Activated CD4-positive, alpha-beta T cell treated with anti-CD3 and anti-CD28 coated beads, Interleukin-10, Interleukin-2, amounts not matched to agents 100 ng/mL and 50 ng/mL, durations not matched to agents 16 hours and 8 hours (primary cell): ENCODE measurements at regions not wholly inside any gene's neighbourhood (a gene's known extent, or its start where the extent isn't known, plus 50 kb on each side); places are given as distances from the start of the nearest gene placed in this dataset.
"Not testable (repeated sequence)": the region's sequence is repeated elsewhere in the genome, so short reads cannot be mapped to it uniquely, and the experiment has no call there.

Experiments used
- DNase-seq: peaks from one replicate; pipeline ENCODE4 v3.0.0-alpha.2; 2020

- no peak for DNase-seq
Measured at GRCh38 chrX:829145-829544, 198.6 kb downstream of the SHOX start.

DNA sequence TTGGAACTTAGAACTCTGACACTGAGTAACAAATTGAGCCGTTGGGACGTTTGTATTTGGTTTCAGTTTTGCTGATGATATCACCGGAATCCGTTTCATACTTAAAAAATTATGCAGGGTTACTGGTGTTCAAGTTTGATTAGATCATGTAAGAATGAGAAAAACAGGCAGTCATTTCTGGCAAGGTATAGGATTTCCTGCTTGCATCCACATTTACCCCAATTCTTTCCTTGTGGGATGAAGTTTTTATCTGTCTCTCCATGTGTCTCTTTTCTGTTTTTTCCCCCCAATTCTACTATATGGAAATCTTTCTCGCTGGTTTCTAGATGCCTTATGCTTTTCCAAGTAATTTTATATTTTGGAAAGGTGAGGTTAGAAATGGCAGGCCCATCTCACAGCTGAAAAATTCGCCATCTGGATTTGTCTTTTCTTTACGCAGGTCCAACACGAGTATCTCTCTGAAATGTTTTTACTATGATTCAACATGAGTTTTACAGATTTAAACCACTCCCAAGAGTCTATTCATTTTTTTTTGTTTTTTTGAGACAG is 197.9 kb downstream of the SHOX start:
- DNase-seq: no peak

GRCh38 chrX:826448-826847 is 195.9 kb downstream of the SHOX start:
- no peak for DNase-seq

GRCh38 chrX:825991-826390 is 195.4 kb downstream of the SHOX start:
- DNase-seq: no peak

- DNase-seq: not testable (repeated sequence)
Measured at GRCh38 chrX:823073-823472, 192.5 kb downstream of the SHOX start.

GRCh38 chrX:821327-822107 is 190.9 kb downstream of the SHOX start:
- no peak for DNase-seq

DNA sequence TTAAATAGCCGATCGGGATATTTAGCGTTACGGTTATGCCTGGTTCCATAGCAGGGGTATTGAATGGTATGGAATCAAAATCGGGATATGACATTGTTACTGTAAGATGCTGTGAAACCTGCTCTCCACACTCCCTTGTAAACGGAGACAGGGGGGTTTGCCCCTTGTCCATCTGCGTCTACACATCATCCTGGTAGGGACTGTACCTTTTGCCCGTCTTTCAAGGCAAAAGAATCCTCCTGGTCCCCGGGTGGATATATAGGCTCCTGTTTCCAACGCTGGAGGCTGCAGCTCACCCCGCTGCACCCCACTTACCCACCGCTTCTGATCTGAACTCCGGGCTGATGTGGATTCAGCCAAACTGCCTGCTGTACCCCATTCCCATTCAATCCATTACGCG is 189.1 kb downstream of the SHOX start:
- no peak for DNase-seq

GRCh38 chrX:817759-818300 is 187.2 kb downstream of the SHOX start:
- DNase-seq: no peak

- not testable (repeated sequence) for DNase-seq
Measured at GRCh38 chrX:817147-817546, 186.6 kb downstream of the SHOX start.

GRCh38 chrX:816411-816810 is 185.8 kb downstream of the SHOX start:
- no peak for DNase-seq

GRCh38 chrX:810186-810585 is 179.6 kb downstream of the SHOX start:
- DNase-seq: no peak

DNA sequence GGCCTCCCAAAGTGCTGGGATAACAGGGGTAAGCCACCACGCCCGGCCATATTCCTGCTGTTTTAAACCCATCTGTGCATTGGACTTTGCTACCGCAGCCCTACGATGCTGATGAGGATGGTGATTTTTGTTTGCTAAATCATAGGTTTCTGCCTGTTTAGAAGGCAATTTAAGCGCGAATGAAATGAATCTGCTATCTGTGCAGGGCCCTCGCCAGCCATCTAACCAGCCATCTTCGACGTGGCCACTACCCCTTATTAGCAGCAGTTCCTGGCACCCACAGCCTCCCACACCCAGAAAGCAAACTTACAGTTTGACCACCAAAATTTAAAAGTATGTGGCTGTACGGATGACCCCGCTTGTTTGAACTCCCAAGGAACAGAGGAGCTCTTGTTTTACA is 178.5 kb downstream of the SHOX start:
- no peak for DNase-seq

- no peak for DNase-seq
Measured at GRCh38 chrX:806586-806985, 176.0 kb downstream of the SHOX start.

GRCh38 chrX:805988-806387 is 175.4 kb downstream of the SHOX start:
- no peak for DNase-seq

DNA sequence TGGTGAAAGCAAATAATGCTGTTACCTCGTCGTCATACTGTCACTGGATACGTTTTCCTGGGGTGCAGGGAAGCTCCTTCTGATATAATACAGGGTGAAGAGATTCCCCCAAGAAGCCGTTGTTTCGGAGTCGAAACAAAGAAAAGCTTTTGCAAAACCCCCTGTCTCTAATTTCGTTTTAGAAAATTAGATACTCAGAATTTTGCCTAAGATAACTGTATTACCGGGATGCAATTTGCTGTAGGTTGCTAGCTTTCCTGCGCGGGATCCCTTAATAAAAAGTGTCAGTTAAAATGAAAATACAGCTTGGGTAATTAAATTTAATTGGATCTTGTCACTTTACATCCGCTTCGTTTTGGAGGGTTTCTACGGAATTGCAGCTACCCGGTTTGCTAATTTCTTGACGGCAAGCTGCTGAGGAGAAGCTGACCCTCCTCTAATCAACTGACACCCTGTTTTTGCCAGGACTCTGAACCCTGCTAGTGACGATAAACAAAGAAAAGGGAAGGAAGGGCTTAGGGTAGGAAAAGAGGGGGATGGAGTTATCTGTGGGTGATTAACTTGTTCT is 174.6 kb downstream of the SHOX start:
- no peak for DNase-seq

GRCh38 chrX:802846-803245 is 172.3 kb downstream of the SHOX start:
- no peak for DNase-seq

GRCh38 chrX:799808-800207 is 169.2 kb downstream of the SHOX start:
- DNase-seq: no peak

GRCh38 chrX:794311-794710 is 163.7 kb downstream of the SHOX start:
- no peak for DNase-seq

GRCh38 chrX:793216-793770 is 162.7 kb downstream of the SHOX start:
- no peak for DNase-seq

DNA sequence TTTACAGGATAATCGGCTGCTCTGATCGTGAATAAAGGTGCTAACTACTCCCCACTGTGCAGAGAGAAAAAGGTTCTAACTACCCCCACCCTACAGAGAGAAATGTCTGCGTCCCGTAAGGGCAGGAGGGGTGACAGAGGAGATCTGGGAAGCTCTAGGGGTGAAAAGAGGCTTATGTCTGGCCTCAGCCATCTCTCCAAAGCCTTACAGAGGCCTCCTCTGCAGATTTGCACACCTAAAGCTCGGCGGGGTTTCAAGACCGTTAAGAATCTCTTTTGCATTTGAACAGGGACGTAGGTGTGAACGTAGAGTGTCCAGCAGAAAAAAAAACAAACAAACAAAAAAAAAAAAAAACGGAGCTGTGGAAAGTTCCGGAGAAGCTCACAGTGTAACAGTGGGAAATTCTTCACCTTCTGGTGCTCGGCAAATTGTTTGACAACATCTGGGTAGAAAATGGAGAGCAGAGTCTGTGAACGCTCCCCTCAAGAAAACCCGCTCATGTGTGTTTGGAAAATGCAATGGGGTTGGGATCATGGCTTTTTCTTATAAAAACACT is 161.0 kb downstream of the SHOX start:
- no peak for DNase-seq

GRCh38 chrX:790783-791360 is 160.3 kb downstream of the SHOX start:
- DNase-seq: no peak

DNA sequence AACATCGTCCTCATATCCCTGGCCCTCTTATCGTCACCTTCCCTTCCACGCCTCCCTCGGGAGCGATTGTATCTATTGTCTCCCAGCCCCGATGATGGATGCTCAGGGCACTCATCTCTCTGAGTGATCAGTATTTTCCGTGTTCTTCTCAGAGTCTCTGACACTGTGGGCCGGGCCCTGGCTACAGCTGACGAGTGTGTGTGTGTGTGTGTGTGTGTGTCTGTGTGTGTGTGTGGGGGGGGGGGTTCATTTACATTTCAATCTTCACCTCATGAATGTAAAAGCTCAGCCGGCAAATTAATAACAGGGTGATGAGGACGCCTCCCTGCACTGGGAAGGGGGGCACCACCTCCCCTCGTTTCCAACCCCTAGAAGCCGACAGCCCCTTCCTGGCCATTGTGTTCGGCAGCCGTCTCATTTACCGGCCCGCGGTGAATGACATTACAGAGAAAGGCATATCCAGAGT is 159.5 kb downstream of the SHOX start:
- DNase-seq: no peak

DNA sequence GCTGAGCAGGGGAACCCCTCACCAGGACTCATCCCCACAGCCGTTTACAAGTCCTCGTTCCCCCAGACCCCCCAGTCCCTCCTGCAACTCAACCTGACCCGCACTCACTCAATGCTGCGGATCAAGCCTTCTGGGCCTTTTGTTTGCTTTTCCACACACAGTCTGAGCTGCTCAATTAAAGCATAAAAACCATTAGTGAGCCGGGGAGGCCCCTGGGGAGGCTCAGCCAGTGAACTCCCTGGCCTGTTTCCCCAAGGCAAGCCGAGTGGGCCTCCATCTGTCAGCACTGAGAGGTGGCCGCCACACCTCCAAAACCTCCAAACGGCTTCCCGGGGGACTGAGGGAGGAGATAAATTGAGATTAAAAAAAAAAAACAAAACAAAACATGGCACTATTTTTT is 158.5 kb downstream of the SHOX start:
- no peak for DNase-seq
